GM23248 (cell line): ENCODE measurements at regions not wholly inside any gene's neighbourhood (a gene's known extent, or its start where the extent isn't known, plus 50 kb on each side); places are given as distances from the start of the nearest gene placed in this dataset.

Experiments used
- DNase-seq: peaks from one replicate; pipeline ENCODE4 v3.0.0-alpha.2; 2015
- H2AFZ ChIP-seq: fragments of 200-600 bp; sonication (generic); 2 replicates; pipeline ENCODE4 v1.6.1; 2016; ENCODE audit warnings: antibody characterized with exemption
- H3F3A ChIP-seq: fragments of 200-600 bp; sonication (generic); 2 replicates; pipeline ENCODE4 v1.6.1; 2016; ENCODE audit warnings: mild to moderate bottlenecking, antibody characterized with exemption, mixed run types; ENCODE audit not compliant: insufficient read depth
- H3K27ac ChIP-seq: fragments of 200-600 bp; sonication (generic); 2 replicates; pipeline ENCODE4 v1.5.1; 2016; ENCODE audit warnings: mild to moderate bottlenecking
- H3K27me3 ChIP-seq: fragments of 200-600 bp; sonication (generic); replicated peaks from 2 replicates; pipeline ENCODE4 v1.6.1; 2016; ENCODE audit warnings: mild to moderate bottlenecking; ENCODE audit not compliant: insufficient read depth
- H3K36me3 ChIP-seq: fragments of 200-600 bp; sonication (generic); 2 replicates; pipeline ENCODE4 v1.6.1; 2016; ENCODE audit warnings: low read depth, mild to moderate bottlenecking
- H3K4me1 ChIP-seq: fragments of 200-600 bp; sonication (generic); 2 replicates; pipeline ENCODE4 v1.6.1; 2016; ENCODE audit warnings: mild to moderate bottlenecking; ENCODE audit not compliant: insufficient read depth
- H3K4me2 ChIP-seq: fragments of 200-600 bp; sonication (generic); one replicate; pipeline ENCODE4 v1.6.1; 2016; ENCODE audit warnings: mild to moderate bottlenecking; ENCODE audit not compliant: unreplicated experiment
- H3K4me3 ChIP-seq: fragments of 200-600 bp; sonication (generic); 2 replicates; pipeline ENCODE4 v1.5.1; 2016; ENCODE audit warnings: mild to moderate bottlenecking
- H3K79me2 ChIP-seq: fragments of 200-600 bp; sonication (generic); 2 replicates; pipeline ENCODE4 v1.6.1; 2016; ENCODE audit warnings: mild to moderate bottlenecking; ENCODE audit not compliant: insufficient read depth
- H3K9ac ChIP-seq: fragments of 200-600 bp; sonication (generic); 2 replicates; pipeline ENCODE4 v1.6.1; 2016; ENCODE audit warnings: mild to moderate bottlenecking
- H3K9me2 ChIP-seq: fragments of 200-600 bp; sonication (generic); 2 replicates; pipeline ENCODE4 v1.6.1; 2016; ENCODE audit warnings: mixed run types, mild to moderate bottlenecking, moderate library complexity; ENCODE audit not compliant: insufficient read depth
- H3K9me3 ChIP-seq: fragments of 200-600 bp; sonication (generic); one replicate; pipeline ENCODE4 v1.6.1; 2017; ENCODE audit warnings: low read depth
- H4K20me1 ChIP-seq: fragments of 200-600 bp; sonication (generic); 2 replicates; pipeline ENCODE4 v1.6.0; 2016; ENCODE audit not compliant: insufficient read depth
- EZH2 ChIP-seq: fragments of 200-600 bp; sonication (generic); IDR thresholded peaks from 2 replicates; pipeline ENCODE4 v1.6.1; 2018; ENCODE audit warnings: antibody characterized with exemption, mild to moderate bottlenecking; ENCODE audit not compliant: insufficient read depth, poor library complexity, severe bottlenecking
- EZH2phosphoT487 ChIP-seq: fragments of 200-600 bp; sonication (generic); IDR thresholded peaks from 2 replicates; pipeline ENCODE4 v1.6.1; 2018; ENCODE audit warnings: antibody characterized with exemption, moderate library complexity, mild to moderate bottlenecking, low read depth; ENCODE audit not compliant: insufficient read depth
- WGBS, 2 experiments: methylation state at CpG; one replicate each; pipeline ENCODE4 v1.1.6; 2015 to 2017; ENCODE audit warnings: low lambda C conversion rate in 2 of 2, low coverage in 1 of 2; ENCODE audit errors: missing lambda C conversion rate in 2 of 2; 5-methylcytosine and 5-hydroxymethylcytosine counted together
- in situ Hi-C: fragments of 300-500 bp; cut with MboI; formaldehyde crosslinking; loops from 2 replicates; pipeline ENCODE4 v1.15.0; 2020

DNA sequence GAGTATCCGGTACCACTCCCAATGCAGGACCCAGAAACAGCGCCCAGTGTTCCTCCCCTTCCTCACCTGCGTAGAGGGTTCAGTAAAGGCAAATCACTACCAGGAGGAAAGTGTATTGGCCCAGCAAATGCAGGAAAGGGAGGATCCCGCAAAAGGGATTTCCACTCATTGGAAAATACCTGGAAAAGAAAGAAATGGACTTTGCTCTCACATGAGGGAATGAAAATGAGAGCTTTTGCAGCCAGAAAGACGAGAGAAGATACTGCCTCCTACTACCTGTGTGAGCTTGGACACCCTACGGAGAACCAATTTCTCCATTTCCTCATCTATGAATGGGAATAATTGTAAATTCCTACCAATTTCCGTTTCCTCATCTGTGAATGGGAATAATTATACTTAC is 184.1 kb upstream of the PPARGC1A start:
- no peaks in the 10 kb centered on the region for H3K9me2 ChIP-seq
- H3K36me3 ChIP-seq = no peaks in the 10 kb centered on the region
- no peak overlapping the region for H3K4me3 ChIP-seq
- no peaks in the 10 kb centered on the region for H3K27me3 ChIP-seq
- no peak overlapping the region for H3K4me2 ChIP-seq
- H4K20me1 ChIP-seq = no peaks in the 10 kb centered on the region
- 86% methylated on average over 7 of the region's 7 CpGs for WGBS, 2 experiments
- H3K9ac ChIP-seq = no peak overlapping the region
- no peak for TF ChIP-seq EZH2phosphoT487
- TF ChIP-seq EZH2 = no peak
- no peaks in the 10 kb centered on the region for H3K9me3 ChIP-seq
- no peak overlapping the region for H3K27ac ChIP-seq
- DNase-seq = no peak
- in situ Hi-C loops = no loop called here
- H3K4me1 ChIP-seq = peaks cover 12% of the 10 kb centered on the region
- H3K79me2 ChIP-seq = no peaks in the 10 kb centered on the region
- 0 out of 2 replicates have a peak, but pooled peaks cover 6% of the 10 kb centered on the region for H3F3A ChIP-seq
- H2AFZ ChIP-seq = no peak overlapping the region

DNA sequence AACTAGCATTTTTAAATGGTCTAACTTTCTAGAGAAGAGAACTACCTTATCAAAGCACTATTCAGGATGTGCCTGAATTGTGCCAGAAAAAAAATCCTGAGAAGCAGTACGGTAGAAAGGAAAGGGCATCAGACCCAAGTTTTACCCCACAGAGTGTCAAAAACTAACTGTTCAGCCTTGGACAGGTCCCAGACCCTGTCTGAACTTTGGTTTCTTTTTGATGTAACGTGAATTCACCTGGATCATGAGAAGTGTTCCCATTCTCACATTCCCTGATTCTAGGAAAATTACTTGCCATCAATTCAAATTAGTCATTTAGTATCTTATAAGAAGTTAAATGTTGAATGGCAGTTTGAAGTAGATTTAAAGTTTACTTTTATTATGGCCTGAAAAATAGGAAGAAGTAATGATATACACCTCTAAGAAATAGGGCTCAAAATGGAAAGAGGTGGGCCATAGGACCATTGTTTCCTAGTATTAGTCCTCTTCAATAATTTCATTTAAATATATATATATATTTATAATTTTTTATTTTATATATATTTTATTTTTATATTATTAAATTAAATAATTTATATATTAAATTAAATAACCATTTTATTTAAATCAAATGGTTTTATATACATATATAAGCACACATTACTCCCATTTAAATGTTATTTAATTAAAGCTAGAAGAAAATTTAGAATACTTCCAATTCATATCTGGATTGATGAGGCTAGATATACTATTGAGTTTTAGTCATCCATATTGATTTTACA is 181.9 kb upstream of the PPARGC1A start:
- H4K20me1 ChIP-seq = no peaks in the 10 kb centered on the region
- H3K9ac ChIP-seq = no peak overlapping the region
- no peak for DNase-seq
- H3K36me3 ChIP-seq = no peaks in the 10 kb centered on the region
- H3K4me2 ChIP-seq = no peak overlapping the region
- no peaks in the 10 kb centered on the region for H3K79me2 ChIP-seq
- in situ Hi-C loops = no loop called here
- 71 to 73% methylated on average over 2 of the region's 2 CpGs for WGBS, 2 experiments
- no peaks in the 10 kb centered on the region for H3K9me3 ChIP-seq
- H2AFZ ChIP-seq = no peak overlapping the region
- H3K4me1 ChIP-seq = peaks cover 12% of the 10 kb centered on the region
- H3K27ac ChIP-seq = no peak overlapping the region
- no peak overlapping the region for H3K4me3 ChIP-seq
- no peak for TF ChIP-seq EZH2phosphoT487
- no peak for TF ChIP-seq EZH2
- 0 out of 2 replicates have a peak, but pooled peaks cover 6% of the 10 kb centered on the region for H3F3A ChIP-seq
- no peaks in the 10 kb centered on the region for H3K9me2 ChIP-seq
- H3K27me3 ChIP-seq = no peaks in the 10 kb centered on the region

DNA sequence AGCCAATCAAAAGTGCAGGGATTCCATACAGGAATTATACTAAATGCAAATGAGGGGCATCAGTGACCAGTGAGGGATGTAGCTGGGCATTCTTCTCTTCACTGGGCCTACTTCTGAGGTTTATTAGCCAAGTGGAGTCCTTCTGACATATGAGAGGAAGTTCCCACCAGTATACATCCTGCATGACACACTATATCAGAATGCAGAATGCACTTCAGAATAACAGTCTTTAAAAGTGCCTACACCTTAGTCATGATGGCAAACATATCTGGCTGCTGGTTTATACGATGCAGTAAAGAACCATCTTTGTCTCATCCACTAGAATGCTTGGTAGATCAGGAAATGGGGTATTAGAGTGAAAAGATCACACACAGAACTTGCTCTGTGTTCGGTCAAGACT is 180.3 kb upstream of the PPARGC1A start:
- Histone ChIP-seq H4K20me1 (no peaks in the 10 kb centered on the region), H3F3A (0 out of 2 replicates have a peak, but pooled peaks cover 6% of the 10 kb centered on the region), H3K4me2 (peak overlapping the region; percentile 34), H3K4me3 (no peak overlapping the region), H3K27ac (peak overlapping the region; percentile 38), H3K79me2 (no peaks in the 10 kb centered on the region), H2AFZ (peak overlapping the region; percentile 75), H3K27me3 (no peaks in the 10 kb centered on the region), H3K4me1 (peaks cover 12% of the 10 kb centered on the region), H3K9ac (no peak overlapping the region), H3K9me2 (no peaks in the 10 kb centered on the region), H3K9me3 (no peaks in the 10 kb centered on the region), H3K36me3 (no peaks in the 10 kb centered on the region)
- DNase-seq = peak; percentile 75
- in situ Hi-C loops = no loop called here
- 48% methylated on average over 2 of the region's 2 CpGs for WGBS, 2 experiments
- TF ChIP-seq EZH2 = no peak
- no peak for TF ChIP-seq EZH2phosphoT487

DNA sequence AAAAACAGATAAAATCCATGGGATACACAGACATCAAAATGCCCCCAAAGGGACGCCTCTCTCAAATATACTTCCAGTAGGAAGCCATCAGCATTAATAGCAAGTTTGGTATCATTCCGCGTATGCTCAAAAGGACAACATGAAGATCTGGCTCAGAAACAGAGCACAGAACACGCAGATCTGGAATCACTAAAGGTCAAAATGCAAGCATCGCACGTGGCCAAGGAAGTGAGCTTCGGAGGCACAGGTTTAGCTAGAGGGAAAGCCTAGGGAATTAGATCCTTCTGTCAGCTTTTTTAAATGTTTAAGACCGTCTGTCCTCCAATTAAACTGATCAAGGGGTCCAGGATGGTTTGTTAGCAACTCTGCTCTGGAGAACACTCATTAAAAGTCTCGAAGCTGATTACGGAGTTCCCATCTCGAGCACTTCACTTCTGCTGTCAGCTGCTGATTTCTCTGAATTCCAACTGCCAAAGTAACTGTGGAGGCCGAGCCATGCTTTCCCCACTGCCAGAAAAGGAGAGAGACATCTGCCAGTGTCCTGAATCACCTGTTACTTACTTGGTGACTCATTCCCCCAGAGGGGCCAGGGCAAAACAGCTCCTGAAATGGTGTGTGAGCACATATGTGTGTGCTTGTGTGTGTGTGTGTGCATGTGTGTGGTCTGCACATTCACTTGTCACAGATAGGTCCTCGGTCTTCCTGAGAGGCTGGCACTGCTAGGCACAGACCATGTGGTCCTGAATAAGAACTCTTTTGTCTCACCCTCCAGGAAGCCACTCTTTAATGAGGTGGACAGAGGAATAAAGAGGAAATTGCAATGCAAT is 177.7 kb upstream of the PPARGC1A start:
- Histone ChIP-seq H3K4me3 (no peak overlapping the region), H3K79me2 (no peaks in the 10 kb centered on the region), H3K4me2 (no peak overlapping the region), H3K27ac (no peak overlapping the region), H3K9me2 (no peaks in the 10 kb centered on the region), H3K9ac (no peak overlapping the region), H3K36me3 (no peaks in the 10 kb centered on the region), H2AFZ (no peak overlapping the region), H3K4me1 (peaks cover 12% of the 10 kb centered on the region), H3F3A (0 out of 2 replicates have a peak, but pooled peaks cover 6% of the 10 kb centered on the region), H3K9me3 (no peaks in the 10 kb centered on the region), H4K20me1 (no peaks in the 10 kb centered on the region), H3K27me3 (no peaks in the 10 kb centered on the region)
- peak; percentile 69 for DNase-seq
- TF ChIP-seq EZH2 (no peak), EZH2phosphoT487 (no peak)
- in situ Hi-C loops = no loop called here
- 71 to 79% methylated on average over 13 of the region's 13 CpGs for WGBS, 2 experiments
